GM21528 (cell line): ENCODE measurements at regions not wholly inside any gene's neighbourhood (a gene's known extent, or its start where the extent isn't known, plus 50 kb on each side); places are given as distances from the start of the nearest gene placed in this dataset.

ENCODE experiments used
- ATAC-seq: cut with Tn5 transposase; IDR thresholded peaks from one replicate; pipeline ENCODE4 v1.9.1; 2021; ENCODE audit warnings: mild to moderate bottlenecking, moderate library complexity; ENCODE audit not compliant: unreplicated experiment, low FRiP score

- no peak for ATAC-seq
These were observed 793.6 kb upstream of the INTU start for GRCh38 chr4:126838941-126839679.

- no peak for ATAC-seq
These were observed 789.2 kb upstream of the INTU start for GRCh38 chr4:126843492-126844067.

- ATAC-seq: no peak
These were observed 782.5 kb upstream of the INTU start for GRCh38 chr4:126850286-126850685.

GRCh38 chr4:126851391-126851790, 781.4 kb upstream of the INTU start:
- ATAC-seq: no peak

DNA sequence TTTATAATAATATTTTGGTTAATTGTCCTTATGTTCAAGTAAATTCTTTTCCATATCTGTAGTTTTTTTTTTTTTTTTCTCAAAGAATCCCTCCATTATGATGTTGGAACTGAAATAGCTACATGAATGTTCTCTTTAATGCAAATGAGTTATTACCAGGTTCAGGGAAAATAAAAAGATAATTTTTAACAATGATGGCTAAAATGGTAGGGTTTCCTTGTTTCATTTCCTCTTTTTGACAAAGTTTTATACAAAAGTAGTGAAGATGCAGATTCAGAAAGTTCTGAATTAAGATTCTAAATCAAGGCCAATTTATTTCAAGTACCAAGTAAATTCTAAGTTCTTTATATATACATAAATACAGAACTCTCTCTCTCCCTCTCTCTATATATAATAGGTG, 779.0 kb upstream of the INTU start:
- no peak for ATAC-seq

DNA sequence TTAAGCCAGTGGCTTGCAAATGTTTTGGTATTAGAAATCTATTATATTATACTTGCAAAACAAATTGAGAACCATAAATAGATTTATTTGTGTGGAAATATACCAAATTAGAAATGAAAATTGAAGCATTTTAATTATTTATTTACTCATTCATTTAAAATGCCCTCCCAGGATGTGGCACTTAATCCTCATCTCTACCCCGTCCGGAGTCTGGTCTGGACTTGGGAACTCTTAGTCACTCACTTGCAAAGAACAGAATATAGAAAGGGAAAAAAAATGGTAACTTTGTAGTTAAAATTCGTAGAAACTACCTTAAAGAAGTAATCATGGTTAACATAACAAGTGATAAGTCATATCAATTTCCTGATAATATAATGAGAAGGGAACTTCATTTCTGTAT, 775.9 kb upstream of the INTU start:
- ATAC-seq: no peak

- no peak for ATAC-seq
These were observed 773.4 kb upstream of the INTU start for GRCh38 chr4:126859314-126859713.

GRCh38 chr4:126859872-126860271, 772.9 kb upstream of the INTU start:
- no peak for ATAC-seq

- no peak for ATAC-seq
These were observed 772.4 kb upstream of the INTU start for GRCh38 chr4:126860308-126860707.

DNA sequence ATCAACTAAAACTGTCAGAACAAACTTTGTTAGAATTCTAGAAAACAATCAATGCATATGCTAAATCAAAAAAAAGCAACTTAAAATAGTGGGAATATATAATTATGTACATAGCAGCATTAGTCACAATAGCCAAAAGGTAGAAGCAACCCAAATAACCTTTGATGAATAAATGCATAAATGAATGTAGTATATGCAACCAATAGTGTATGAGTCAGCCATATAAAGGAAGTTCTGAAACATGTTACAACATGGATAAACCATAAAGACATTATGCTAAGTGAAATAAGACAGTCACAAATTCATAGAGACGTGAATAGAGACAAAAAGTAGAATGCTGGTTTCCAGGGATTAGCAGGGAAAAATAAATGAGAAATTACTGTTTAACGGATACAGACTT, 762.8 kb upstream of the INTU start:
- no peak for ATAC-seq

- ATAC-seq: no peak
These were observed 760.9 kb upstream of the INTU start for GRCh38 chr4:126871810-126872209.

- ATAC-seq: no peak
These were observed 758.2 kb upstream of the INTU start for GRCh38 chr4:126874533-126874932.

DNA sequence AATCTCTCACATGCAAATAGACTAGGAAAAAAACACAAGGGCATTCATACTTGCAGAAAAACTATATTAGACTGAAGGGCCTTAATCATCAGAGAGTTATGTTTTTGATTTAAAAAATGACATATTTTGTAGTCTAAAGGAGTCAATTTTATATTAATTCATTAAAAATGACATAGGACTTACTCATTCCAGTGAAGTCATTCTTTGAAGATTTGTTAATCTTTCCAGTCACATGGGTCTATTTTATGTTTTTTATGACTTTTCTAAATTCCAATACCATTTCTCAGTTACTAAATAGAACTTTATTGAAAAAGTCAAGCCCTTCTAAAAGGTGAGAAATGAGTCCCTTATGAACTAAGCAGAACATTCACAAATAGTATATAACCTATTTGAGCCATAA, 743.8 kb upstream of the INTU start:
- no peak for ATAC-seq

DNA sequence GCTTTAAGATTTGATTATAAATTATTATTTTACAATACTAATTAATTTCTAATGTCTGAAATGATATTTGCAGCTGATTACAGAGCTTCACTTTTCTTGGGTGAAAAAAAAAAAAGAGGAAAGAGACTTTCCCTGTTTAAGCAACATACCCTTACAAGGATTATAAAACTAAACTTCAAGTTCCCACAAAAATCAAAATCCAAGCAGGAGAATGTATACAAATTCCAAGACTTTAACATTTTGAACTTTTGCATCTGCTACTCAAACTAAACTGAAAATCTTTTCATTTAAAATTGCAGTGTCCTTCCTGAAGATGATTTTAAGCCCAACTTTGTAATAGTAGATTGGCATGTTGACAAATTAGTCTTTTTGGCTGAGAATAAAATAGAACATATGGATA, 742.4 kb upstream of the INTU start:
- no peak for ATAC-seq

GRCh38 chr4:126890994-126891393, 741.8 kb upstream of the INTU start:
- ATAC-seq: no peak

DNA sequence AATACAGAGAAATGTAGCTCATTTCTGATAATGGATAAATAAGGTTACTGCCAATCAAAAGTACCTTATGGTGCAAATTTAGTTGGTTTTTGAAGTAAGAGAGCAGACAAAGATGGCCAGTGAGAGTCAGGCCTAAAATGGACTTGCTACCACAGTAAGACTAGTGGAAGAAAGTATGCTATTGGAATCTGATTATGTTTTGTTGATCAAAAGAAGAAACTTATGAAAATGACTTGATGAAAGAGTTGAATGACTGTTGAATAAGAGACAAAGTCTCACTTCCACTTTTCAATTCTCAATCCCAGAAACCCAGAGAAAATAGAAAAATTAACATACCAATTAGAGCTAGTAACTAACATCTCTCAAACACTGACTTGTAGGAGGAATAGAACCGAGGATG, 737.8 kb upstream of the INTU start:
- ATAC-seq: no peak

DNA sequence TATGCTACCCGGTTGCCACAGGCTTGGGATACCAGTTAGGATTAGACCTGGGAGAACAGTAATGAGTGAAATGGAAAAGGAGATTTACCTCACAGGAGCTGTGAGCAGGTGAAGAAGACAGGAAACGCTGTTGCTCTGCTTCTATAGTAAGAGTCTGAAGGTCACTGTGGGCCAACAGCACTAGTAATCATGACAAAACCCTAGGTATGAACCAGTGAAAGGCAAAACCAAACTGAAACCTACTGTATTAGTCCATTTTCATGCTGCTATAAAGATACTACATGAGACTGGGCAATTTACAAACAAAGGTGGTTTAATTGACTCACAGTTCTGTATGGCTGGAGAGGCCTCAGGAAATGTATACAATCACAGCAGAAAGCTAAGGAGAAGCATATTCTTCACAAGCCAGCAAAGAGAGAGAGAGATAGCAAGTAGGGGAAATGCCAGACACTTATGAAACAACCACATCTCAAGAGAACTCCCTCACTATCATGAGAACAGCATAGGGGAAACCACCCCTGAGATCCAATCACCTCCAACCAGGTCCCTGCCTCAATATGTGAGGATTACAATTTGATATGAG, 736.7 kb upstream of the INTU start:
- ATAC-seq: no peak

DNA sequence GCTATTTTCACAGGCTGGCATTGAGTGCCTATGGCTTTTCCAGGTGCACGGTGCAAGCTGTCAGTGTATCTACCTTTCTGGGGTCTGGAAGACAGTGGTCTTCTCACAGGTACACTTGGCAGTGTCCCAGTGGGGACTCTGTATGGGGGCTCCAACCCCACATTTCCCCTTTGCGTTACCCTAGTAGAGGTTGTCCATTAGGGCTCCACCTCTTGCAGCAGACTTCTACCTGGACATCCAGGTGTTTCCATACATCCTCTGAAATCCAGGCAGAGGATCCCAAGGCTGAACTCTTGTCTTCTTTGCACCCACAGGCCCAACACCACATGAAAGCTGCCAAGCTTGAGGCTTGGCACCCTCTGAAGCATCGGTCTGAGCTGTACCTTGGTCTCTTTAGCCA, 735.7 kb upstream of the INTU start:
- ATAC-seq: no peak

DNA sequence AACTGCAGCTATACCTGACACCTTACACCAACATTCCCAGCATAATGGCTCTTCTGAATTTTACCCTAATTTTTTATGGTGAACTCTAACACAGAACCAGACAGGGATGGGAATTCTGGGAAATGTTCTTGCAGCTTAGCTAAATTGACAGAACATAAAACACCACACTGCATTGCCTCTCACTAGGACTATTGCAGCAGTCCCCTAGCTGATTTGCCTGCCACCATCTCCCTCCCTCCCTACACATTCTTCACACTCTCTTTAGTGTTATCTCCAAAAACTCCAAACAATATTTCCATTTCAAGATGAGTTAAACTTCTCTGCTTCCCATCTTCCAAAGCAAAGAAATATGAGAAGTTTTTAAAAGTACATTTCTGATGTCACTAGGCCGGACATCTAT, 733.9 kb upstream of the INTU start:
- no peak for ATAC-seq

- ATAC-seq: no peak
These were observed 733.4 kb upstream of the INTU start for GRCh38 chr4:126899331-126899801.

GRCh38 chr4:126906466-126906865, 726.3 kb upstream of the INTU start:
- ATAC-seq: no peak

DNA sequence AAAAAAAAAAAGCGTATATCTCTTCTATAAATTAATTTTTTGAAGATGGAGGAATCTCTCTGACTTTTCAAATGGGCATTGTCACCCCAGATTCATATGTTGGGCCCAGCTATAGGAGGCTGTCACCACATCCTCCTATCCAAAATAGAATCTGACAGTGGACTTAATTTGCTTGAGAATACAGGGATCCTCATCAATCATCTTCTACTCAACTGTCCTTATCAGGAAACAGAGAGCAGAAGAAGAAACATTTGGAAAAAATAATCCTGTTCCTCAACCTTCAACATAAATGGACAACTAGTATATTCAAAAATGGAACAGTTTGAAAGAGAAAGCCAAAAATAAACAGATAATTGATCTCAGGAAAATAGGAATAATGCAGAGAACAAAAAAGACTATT, 725.4 kb upstream of the INTU start:
- ATAC-seq: no peak
